IPS DF 4.7 (cell line): ENCODE measurements at regions not wholly inside any gene's neighbourhood (a gene's known extent, or its start where the extent isn't known, plus 50 kb on each side); places are given as distances from the start of the nearest gene placed in this dataset.

Experiments used
- DNase-seq: peaks from one replicate; pipeline ENCODE4 v3.0.0-alpha.2; 2013; ENCODE audit warnings: low spot score; ENCODE audit errors: extremely low read depth

GRCh38 chr7:156458011-156458410 lies 182.6 kb upstream of the RNF32 start:
- no peak for DNase-seq

GRCh38 chr7:156456503-156457115 lies 184.0 kb upstream of the RNF32 start:
- no peak for DNase-seq

GRCh38 chr7:156456032-156456431 lies 184.5 kb upstream of the RNF32 start:
- DNase-seq: no peak

GRCh38 chr7:156450473-156450872 lies 190.1 kb upstream of the RNF32 start:
- no peak for DNase-seq

- DNase-seq: no peak
These were observed 191.7 kb upstream of the RNF32 start for GRCh38 chr7:156448918-156449317.

GRCh38 chr7:156446990-156447389 lies 193.6 kb upstream of the RNF32 start:
- DNase-seq: no peak

GRCh38 chr7:156445997-156446761 lies 194.4 kb upstream of the RNF32 start:
- no peak for DNase-seq

- DNase-seq: no peak
These were observed 198.1 kb upstream of the RNF32 start for GRCh38 chr7:156442516-156442915.

- DNase-seq: no peak
These were observed 200.1 kb upstream of the RNF32 start for GRCh38 chr7:156440456-156440855.

- no peak for DNase-seq
These were observed 202.6 kb upstream of the RNF32 start for GRCh38 chr7:156438011-156438410.

GRCh38 chr7:156437021-156437614 lies 203.5 kb upstream of the RNF32 start:
- no peak for DNase-seq

- no peak for DNase-seq
These were observed 204.9 kb upstream of the RNF32 start for GRCh38 chr7:156435486-156436231.

GRCh38 chr7:156434706-156435105 lies 205.9 kb upstream of the RNF32 start:
- no peak for DNase-seq

GRCh38 chr7:156432018-156432417 lies 208.6 kb upstream of the RNF32 start:
- no peak for DNase-seq

GRCh38 chr7:156430109-156430508 lies 210.5 kb upstream of the RNF32 start:
- DNase-seq: no peak

- DNase-seq: no peak
These were observed 211.1 kb upstream of the RNF32 start for GRCh38 chr7:156429514-156429913.

- no peak for DNase-seq
These were observed 216.7 kb upstream of the RNF32 start for GRCh38 chr7:156423876-156424275.

- DNase-seq: no peak
These were observed 220.1 kb upstream of the RNF32 start for GRCh38 chr7:156420496-156420895.

GRCh38 chr7:156419782-156420181 lies 220.8 kb upstream of the RNF32 start:
- DNase-seq: no peak

GRCh38 chr7:156402255-156402654 lies 238.3 kb upstream of the RNF32 start:
- no peak for DNase-seq

- no peak for DNase-seq
These were observed 239.0 kb upstream of the RNF32 start for GRCh38 chr7:156401617-156402016.

- DNase-seq: no peak
These were observed 240.5 kb upstream of the RNF32 start for GRCh38 chr7:156400046-156400445.
